OCI-LY3 (cell line): ENCODE measurements at regions not wholly inside any gene's neighbourhood (a gene's known extent, or its start where the extent isn't known, plus 50 kb on each side); places are given as distances from the start of the nearest gene placed in this dataset.

Experiments
- EZH2phosphoT487 ChIP-seq: fragments of 200-600 bp; shearing (Covaris generic); IDR thresholded peaks from 2 replicates; pipeline ENCODE4 v1.6.1; 2018; ENCODE audit warnings: antibody characterized with exemption, mixed run types, low read depth
- TF ChIP-seq, protein P1 (sequence below): fragments of 200-600, 300-600 bp; sonication (generic); IDR thresholded peaks from 2 replicates; pipeline ENCODE4 v1.5.1; 2014; ENCODE audit warnings: antibody characterized with exemption, low read length, low read depth

DNA sequence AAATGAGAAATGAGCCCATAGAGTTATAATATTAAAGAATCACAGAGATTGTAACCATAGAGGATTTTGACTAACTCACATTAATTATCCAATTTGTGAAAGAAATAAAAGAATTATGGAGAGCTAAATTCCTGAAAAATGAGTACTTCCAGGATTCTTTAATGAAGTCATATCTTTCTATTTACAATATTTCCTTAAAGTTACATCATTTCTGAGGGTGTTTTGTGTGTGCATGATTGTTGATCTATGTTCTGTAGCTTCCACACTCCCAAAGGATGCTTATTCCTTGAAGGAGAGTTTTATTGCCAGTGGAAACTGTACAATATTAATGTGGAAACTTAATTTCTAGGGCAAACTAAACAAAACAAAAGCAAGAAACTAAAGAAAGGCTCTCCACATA lies 299.6 kb downstream of the MDFIC start:
- TF ChIP-seq, protein P1, sequence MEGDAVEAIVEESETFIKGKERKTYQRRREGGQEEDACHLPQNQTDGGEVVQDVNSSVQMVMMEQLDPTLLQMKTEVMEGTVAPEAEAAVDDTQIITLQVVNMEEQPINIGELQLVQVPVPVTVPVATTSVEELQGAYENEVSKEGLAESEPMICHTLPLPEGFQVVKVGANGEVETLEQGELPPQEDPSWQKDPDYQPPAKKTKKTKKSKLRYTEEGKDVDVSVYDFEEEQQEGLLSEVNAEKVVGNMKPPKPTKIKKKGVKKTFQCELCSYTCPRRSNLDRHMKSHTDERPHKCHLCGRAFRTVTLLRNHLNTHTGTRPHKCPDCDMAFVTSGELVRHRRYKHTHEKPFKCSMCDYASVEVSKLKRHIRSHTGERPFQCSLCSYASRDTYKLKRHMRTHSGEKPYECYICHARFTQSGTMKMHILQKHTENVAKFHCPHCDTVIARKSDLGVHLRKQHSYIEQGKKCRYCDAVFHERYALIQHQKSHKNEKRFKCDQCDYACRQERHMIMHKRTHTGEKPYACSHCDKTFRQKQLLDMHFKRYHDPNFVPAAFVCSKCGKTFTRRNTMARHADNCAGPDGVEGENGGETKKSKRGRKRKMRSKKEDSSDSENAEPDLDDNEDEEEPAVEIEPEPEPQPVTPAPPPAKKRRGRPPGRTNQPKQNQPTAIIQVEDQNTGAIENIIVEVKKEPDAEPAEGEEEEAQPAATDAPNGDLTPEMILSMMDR, result no peak
- no peak for TF ChIP-seq EZH2phosphoT487
